ENCODE measurements at regions not wholly inside any gene's neighbourhood (a gene's known extent, or its start where the extent isn't known, plus 50 kb on each side); places are given as distances from the start of the nearest gene placed in this dataset.

GRCh38 chr10:10213237-10213636 is 804.4 kb upstream of the CELF2 start:
- DNase-seq: no peak

DNA sequence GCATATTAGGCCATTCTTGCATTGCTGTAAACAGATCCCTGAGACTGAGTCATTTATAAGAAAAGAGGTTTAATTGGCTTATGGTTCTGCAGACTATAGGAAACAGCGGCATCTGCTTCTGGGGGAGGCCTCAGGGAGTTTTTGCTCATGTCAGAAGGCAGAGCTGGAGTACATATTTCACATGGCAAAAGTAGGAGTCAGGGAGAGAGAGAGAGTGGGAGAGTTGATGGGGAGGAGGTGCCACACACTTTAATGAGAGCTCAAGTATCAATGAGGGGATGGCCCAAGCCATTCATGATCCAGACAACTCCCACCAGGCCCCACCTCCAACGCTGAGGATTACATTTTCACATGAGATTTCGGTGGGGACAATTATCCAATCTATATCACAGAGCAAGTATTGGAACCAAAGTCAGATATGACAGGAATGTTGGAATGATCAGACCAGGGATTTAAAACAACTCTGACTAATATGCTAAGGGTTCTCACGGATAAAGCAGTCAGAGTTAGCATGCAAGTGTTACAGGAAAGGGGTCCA is 795.3 kb upstream of the CELF2 start:
- no peak for DNase-seq

DNA sequence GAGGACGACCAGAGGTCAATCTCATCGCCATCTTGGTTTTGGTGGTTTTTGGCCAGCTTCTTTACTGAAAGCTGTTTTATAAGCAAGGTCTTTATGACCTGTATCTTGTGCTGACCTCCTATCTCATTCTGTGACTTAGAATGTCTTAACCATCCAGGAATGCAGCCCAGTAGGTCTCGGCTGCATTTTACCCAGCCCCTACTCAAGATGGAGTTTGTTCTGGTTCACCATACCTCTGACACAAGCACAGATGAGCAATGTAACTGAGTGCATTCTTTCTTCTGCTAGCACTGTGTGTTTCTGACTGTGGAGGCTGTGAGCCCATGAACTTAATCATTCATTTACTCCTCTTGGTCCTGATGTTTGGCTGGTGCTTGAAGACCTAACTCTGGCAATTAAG is 794.5 kb upstream of the CELF2 start:
- DNase-seq: no peak

DNA sequence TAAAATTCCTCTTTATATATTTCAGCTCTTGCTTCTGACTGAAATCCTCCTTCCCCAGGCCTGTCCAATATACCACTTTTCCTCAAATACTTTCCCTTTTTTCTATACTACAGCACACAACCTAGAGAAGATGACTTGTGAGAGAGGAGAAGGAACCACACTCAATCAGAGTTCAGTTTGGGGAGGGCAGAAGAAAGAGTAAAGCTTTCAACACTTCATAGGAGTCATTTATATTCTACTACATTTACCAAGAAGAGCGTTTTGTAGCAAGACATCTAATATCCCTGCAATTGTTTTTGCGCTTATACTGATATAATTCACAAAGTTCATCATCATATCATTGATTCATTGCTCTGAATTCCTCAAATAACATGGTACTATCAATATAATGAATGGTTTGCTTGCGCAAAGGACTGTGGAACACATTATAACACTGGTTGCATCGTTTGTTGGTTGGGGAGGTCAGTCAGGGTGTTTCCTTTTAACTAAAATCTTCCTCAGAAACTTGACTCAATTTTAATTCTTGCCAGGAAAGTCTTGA is 792.5 kb upstream of the CELF2 start:
- DNase-seq: no peak

- DNase-seq: no peak
Observed at GRCh38 chr10:10233229-10233628, 784.4 kb upstream of the CELF2 start.

- no peak for DNase-seq
Observed at GRCh38 chr10:10235003-10235402, 782.7 kb upstream of the CELF2 start.

- DNase-seq: no peak
Observed at GRCh38 chr10:10247585-10247984, 770.1 kb upstream of the CELF2 start.

- no peak for DNase-seq
Observed at GRCh38 chr10:10256860-10257259, 760.8 kb upstream of the CELF2 start.

DNA sequence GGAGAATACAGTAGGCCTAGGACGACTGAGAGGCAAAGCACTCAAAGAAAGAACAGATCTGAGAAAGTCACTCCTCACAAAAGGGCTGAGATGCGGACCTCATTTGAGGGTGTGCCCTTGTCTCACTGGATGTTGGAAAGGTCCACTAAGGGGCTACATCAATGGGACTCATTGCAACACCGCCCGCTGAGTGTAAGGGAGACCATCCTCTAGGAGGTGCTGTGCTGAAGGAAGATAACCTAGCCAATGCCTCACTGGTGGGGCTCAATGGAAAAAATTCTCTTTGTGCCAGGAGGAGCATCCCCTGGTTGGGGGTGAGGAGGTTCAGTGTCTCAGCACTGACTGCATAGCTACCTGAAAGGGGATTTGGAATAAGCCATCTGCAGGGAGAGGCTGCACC is 758.7 kb upstream of the CELF2 start:
- DNase-seq: no peak

GRCh38 chr10:10270126-10271050 is 747.3 kb upstream of the CELF2 start:
- no peak for DNase-seq

DNA sequence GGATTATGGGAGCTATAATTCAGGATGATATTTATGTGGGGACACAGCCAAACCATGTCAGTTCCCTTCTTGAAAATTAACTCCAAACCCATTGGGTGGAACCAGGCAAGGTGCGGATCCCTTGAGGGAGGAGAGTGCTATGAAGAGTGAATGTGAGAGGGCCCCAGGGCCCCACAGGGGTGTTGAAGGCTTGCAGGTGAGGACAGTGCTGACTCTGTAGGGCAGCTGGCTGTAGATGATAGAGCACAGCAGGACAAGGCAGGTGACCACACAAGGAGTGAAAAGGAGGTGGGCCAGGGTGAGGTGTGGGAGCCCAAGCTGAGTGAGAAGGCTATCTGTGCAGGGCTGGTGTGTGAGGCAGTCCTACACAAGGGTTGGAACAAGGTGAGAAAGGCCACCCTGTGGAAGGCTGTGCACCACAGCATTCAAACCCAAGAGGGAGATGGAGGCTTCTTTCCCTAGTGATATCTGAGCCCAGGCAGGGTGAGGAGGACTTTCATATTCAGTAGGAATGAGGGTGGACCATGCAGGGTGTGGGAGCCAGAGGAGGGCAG is 746.0 kb upstream of the CELF2 start:
- DNase-seq: no peak

- DNase-seq: no peak
Observed at GRCh38 chr10:10273661-10274060, 744.0 kb upstream of the CELF2 start.

DNA sequence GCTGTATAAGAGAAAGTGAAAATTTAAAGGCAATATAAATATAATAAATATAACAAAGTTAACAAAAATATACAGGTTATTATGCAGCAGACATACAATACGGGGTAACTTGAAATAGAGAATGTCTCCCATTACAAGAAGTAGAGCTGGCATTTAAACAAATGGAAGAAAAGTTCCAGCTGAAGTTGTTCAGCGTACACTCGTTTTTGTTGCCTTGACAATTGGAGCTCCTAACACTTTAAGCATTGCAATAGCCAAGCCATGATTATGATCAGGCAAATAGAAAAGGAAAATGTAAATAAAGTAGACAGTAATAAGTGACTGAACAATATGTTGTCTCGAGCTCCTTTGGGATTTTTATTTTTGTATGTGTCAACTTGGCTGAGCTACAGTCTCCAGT is 737.8 kb upstream of the CELF2 start:
- no peak for DNase-seq

- no peak for DNase-seq
Observed at GRCh38 chr10:10292501-10292900, 725.2 kb upstream of the CELF2 start.

- DNase-seq: no peak
Observed at GRCh38 chr10:10293041-10293440, 724.6 kb upstream of the CELF2 start.

DNA sequence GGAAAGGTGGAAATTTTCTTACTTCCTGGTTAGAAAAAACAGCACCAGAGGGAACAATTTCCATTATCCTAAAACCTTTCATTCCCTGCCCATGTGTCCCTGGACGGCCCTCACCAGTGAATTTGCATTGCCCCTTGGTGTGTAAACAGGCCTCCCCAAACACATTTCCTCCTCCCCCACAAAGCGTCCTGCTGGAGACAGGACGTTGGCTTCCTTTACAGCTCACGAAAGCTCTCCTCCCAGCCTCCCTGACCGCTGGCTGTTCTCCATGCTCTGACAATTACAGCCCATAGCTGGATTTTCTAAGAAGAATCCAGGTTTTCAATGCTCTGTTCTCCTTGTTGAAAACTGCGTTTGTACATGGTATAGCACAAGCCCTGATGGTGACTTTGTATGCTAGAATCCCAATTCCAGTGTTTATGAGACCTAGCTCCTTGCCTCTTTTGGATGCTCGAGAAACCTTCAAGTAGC is 724.2 kb upstream of the CELF2 start:
- no peak for DNase-seq

DNA sequence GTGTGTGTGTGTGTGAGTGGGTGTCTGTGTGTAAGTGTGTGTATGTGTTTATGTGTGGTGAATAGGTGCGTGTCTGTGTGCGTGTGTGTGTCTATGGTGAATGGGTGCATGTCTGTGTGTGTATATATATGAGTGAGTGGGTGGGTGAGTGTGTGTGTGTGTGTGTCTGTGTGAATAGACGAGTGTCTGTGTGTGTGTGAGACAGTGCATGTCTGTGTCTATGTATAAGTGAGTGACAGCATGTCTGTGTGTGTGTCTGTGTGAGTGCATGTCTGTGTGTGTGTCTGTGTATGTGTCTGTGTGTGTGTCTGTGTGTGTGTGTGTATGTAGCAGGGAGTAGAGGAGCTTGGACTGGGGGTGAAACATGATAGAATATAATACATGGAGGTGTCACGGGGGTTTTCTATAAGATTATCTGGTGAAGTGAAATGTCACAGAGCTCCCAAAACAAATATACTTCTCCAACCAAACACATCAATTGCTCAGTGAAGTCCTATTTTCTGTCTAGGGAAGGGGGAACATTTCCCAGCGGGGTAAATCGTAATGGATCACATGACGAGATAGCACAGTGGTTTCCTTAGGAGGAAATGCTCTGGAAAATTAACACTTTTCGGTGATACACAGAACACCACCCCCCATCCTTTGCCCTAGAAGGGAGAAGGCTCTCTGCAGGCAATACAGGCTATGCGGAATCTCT is 723.3 kb upstream of the CELF2 start:
- DNase-seq: no peak

DNA sequence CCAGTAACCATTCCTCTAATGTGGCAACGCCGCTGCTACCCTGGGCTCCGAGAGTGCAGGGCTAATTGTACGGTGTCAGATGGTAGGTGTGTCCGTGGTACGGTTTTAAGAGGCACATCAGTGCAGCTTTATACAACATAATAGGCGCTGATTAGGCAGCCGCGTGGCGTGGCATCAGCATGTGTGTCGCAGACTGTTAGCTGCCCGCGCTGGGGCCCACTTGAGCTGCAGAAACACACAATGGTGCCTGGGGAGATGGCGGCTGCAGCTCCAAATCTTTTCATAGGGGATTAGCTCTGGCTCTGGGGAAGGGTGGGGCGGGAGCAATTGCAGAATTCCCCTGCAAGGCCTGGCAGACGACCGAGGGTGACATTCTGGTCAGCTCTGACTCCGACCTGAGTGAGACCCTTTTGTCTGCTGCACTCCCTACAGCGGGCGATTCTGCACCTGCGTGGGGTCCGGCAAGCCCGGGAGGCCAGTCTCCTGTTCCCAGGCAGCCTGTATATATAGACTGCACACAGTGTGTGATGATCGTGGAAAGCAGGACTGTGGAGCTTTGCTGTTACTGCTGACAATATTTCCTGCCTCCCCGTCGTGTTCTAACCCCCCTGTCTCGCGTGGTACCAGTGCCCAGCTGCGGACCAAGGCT is 722.7 kb upstream of the CELF2 start:
- no peak for DNase-seq

DNA sequence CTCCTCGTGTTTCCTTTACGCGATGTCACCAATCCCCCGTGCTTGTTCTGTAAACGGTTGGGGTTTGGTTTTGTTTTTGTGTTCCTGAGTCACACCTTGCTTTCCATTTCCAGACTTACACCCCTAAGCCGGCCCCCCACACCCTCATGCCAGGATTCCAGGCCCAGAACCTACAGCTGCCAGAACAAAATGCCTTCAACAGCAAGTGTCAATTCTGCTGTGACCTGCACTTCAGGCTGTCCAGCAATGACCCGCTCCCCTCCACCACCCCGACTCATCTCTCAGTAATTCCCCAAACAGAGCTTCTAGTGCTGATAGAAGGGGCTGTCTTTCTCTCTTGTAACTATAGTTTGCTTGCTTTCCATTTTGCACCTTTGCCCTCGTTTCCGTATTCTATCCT is 722.1 kb upstream of the CELF2 start:
- DNase-seq: no peak

DNA sequence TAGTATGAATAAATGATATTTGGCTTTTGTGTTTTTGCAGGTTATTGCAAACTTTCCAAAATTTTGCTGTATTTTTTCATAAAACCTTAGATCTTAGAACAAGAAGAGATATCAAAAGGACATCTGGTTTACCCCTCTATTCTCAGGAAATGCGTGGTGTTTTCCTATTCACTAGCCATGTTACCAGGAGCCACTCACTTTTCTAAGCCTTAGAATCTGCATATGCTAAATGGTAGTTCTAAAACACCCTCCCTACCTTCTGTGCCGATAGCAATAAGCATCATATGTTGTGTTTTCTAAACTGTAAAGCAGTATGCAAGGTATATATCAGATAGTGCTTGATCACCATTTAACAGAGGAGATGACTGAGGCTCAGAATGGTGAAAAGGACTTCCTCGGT is 715.0 kb upstream of the CELF2 start:
- no peak for DNase-seq

GRCh38 chr10:10307036-10307435 is 710.6 kb upstream of the CELF2 start:
- DNase-seq: no peak

GRCh38 chr10:10307551-10307950 is 710.1 kb upstream of the CELF2 start:
- no peak for DNase-seq

- no peak for DNase-seq
Observed at GRCh38 chr10:10310498-10310897, 707.2 kb upstream of the CELF2 start.

Data from DMS79 treated with DMSO at 0.1 percent for 48 hours (cell line).